ENCODE measurements at regions not wholly inside any gene's neighbourhood (a gene's known extent, or its start where the extent isn't known, plus 50 kb on each side); places are given as distances from the start of the nearest gene placed in this dataset.
A peak's percentile ranks its signal among the peaks of the same experiment; 100 is the strongest.
"Not testable (repeated sequence)": the region's sequence is repeated elsewhere in the genome, so short reads cannot be mapped to it uniquely, and the experiment has no call there.

- DNase-seq = no peak
These were observed 742.0 kb downstream of the ZBBX start for GRCh38 chr3:166637984-166638530.

- DNase-seq = no peak
These were observed 745.9 kb downstream of the ZBBX start for GRCh38 chr3:166634091-166634746.

- no peak for DNase-seq
These were observed 749.9 kb downstream of the ZBBX start for GRCh38 chr3:166630190-166630589.

- DNase-seq = no peak
These were observed 766.7 kb downstream of the ZBBX start for GRCh38 chr3:166613365-166613764.

- not testable (repeated sequence) for DNase-seq
These were observed 767.3 kb downstream of the ZBBX start for GRCh38 chr3:166612761-166613160.

GRCh38 chr3:166607933-166608521 is 770.8 kb upstream of the BCHE start:
- DNase-seq = no peak

GRCh38 chr3:166606988-166607387 is 769.8 kb upstream of the BCHE start:
- no peak for DNase-seq

- DNase-seq = no peak
These were observed 756.6 kb upstream of the BCHE start for GRCh38 chr3:166593776-166594175.

GRCh38 chr3:166582236-166582635 is 745.0 kb upstream of the BCHE start:
- DNase-seq = no peak

GRCh38 chr3:166580561-166580960 is 743.3 kb upstream of the BCHE start:
- DNase-seq = no peak

GRCh38 chr3:166575161-166575560 is 737.9 kb upstream of the BCHE start:
- DNase-seq = no peak

GRCh38 chr3:166571686-166572085 is 734.5 kb upstream of the BCHE start:
- not testable (repeated sequence) for DNase-seq

GRCh38 chr3:166570102-166570501 is 732.9 kb upstream of the BCHE start:
- DNase-seq = no peak

GRCh38 chr3:166569589-166569988 is 732.4 kb upstream of the BCHE start:
- no peak for DNase-seq

- DNase-seq = no peak
These were observed 723.0 kb upstream of the BCHE start for GRCh38 chr3:166560253-166560652.

- DNase-seq = no peak
These were observed 719.7 kb upstream of the BCHE start for GRCh38 chr3:166556955-166557354.

- DNase-seq = peak; percentile 21
These were observed 716.8 kb upstream of the BCHE start for GRCh38 chr3:166554023-166554422.

- no peak for DNase-seq
These were observed 696.5 kb upstream of the BCHE start for GRCh38 chr3:166533740-166534139.

GRCh38 chr3:166531730-166532129 is 694.5 kb upstream of the BCHE start:
- DNase-seq = no peak

- DNase-seq = no peak
These were observed 690.1 kb upstream of the BCHE start for GRCh38 chr3:166527325-166527724.

- no peak for DNase-seq
These were observed 689.7 kb upstream of the BCHE start for GRCh38 chr3:166526881-166527280.

GRCh38 chr3:166522017-166522416 is 684.8 kb upstream of the BCHE start:
- no peak for DNase-seq

GRCh38 chr3:166519443-166519842 is 682.2 kb upstream of the BCHE start:
- DNase-seq = no peak

- no peak for DNase-seq
These were observed 680.8 kb upstream of the BCHE start for GRCh38 chr3:166518040-166518439.

GRCh38 chr3:166510382-166510781 is 673.2 kb upstream of the BCHE start:
- DNase-seq = no peak
